T-helper 1 cell treated with Interleukin-12 subunit alpha and Interleukin-12 subunit beta and Interleukin-4 antibody, amounts not matched to agents 30 μg/mL and 1 μg/mL, for 36 hours (primary cell): ENCODE measurements at regions not wholly inside any gene's neighbourhood (a gene's known extent, or its start where the extent isn't known, plus 50 kb on each side); places are given as distances from the start of the nearest gene placed in this dataset.

Source experiments
- H3K27ac Mint-ChIP-seq: one replicate; pipeline ENCODE4 v1.8.0; 2021; ENCODE audit warnings: mild to moderate bottlenecking, mixed read lengths
- H3K27me3 Mint-ChIP-seq: one replicate; pipeline ENCODE4 v1.8.0; 2021; ENCODE audit warnings: low read depth, mixed read lengths
- H3K36me3 Mint-ChIP-seq: one replicate; pipeline ENCODE4 v1.8.0; 2021; ENCODE audit warnings: low read depth, mixed read lengths
- H3K4me1 Mint-ChIP-seq: one replicate; pipeline ENCODE4 v1.8.0; 2021; ENCODE audit warnings: low read depth, mixed read lengths
- H3K4me3 Mint-ChIP-seq: one replicate; pipeline ENCODE4 v1.8.0; 2021; ENCODE audit warnings: mild to moderate bottlenecking, moderate library complexity, mixed read lengths
- H3K9me3 Mint-ChIP-seq: one replicate; pipeline ENCODE4 v1.8.0; 2021; ENCODE audit warnings: mixed read lengths

GRCh38 chr5:3954199-3954598 lies 358.6 kb downstream of the IRX1 start:
- H3K27me3 Mint-ChIP-seq, result no peaks in the 10 kb centered on the region
- H3K4me1 Mint-ChIP-seq, result no peaks in the 10 kb centered on the region
- peaks cover 36% of the 10 kb centered on the region for H3K9me3 Mint-ChIP-seq
- no peaks in the 10 kb centered on the region for H3K36me3 Mint-ChIP-seq
- H3K4me3 Mint-ChIP-seq, result no peak overlapping the region
- H3K27ac Mint-ChIP-seq, result no peak overlapping the region

- Mint-ChIP-seq H3K27me3 (no peaks in the 10 kb centered on the region), H3K27ac (no peak overlapping the region), H3K4me3 (no peak overlapping the region)
Observed at GRCh38 chr5:3954633-3955032, 359.0 kb downstream of the IRX1 start.

DNA sequence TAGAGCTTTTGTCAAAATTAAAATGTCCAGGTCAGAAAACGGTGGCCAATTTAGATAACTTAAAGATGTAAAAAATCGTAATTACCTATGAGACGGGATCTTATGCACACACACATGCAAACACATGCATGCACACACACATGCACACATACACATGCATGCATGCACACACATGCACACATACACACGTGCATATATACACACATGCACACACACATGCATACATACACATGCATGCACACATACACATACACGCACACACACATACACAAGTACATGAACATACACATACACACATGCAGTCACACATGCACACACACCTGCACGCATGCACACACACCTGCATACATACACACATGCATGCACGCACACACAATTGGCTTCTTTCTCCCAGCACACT lies 362.0 kb downstream of the IRX1 start:
- H3K4me1 Mint-ChIP-seq, result no peaks in the 10 kb centered on the region
- no peak overlapping the region for H3K4me3 Mint-ChIP-seq
- H3K27me3 Mint-ChIP-seq, result no peaks in the 10 kb centered on the region
- no peaks in the 10 kb centered on the region for H3K36me3 Mint-ChIP-seq
- no peak overlapping the region for H3K27ac Mint-ChIP-seq
- H3K9me3 Mint-ChIP-seq, result peaks cover 34% of the 10 kb centered on the region

More at GRCh38 chr5:3954633-3955032, 359.0 kb downstream of the IRX1 start:
- Mint-ChIP-seq H3K9me3 (peaks cover 35% of the 10 kb centered on the region), H3K4me1 (no peaks in the 10 kb centered on the region), H3K36me3 (no peaks in the 10 kb centered on the region)

GRCh38 chr5:3958389-3958788 lies 362.8 kb downstream of the IRX1 start:
- no peaks in the 10 kb centered on the region for H3K4me1 Mint-ChIP-seq
- H3K36me3 Mint-ChIP-seq, result no peaks in the 10 kb centered on the region
- H3K9me3 Mint-ChIP-seq, result peaks cover 35% of the 10 kb centered on the region
- H3K4me3 Mint-ChIP-seq, result no peak overlapping the region
- peak overlapping the region; percentile 47 for H3K27ac Mint-ChIP-seq
- H3K27me3 Mint-ChIP-seq, result no peaks in the 10 kb centered on the region

DNA sequence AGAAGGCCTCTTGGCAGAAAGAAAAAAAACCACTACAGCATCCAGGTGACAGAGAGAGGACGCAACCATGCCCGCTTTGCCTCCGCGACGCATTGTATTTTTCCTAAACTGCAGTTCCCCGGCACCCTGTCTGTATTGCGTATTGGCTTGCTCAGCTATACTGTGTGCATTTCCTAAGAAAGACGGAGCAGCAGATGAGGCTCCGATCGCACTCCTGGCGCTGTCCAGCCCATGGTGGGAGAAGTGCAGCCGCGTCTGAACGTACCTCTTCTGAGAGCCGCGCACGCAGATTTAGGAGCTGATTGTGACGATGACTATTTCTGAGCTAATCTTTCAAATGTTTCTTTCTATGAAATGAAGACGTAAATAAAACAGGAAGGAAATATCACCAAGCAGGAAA lies 366.5 kb downstream of the IRX1 start:
- Mint-ChIP-seq H3K27me3 (no peaks in the 10 kb centered on the region), H3K9me3 (peaks cover 31% of the 10 kb centered on the region), H3K4me3 (no peak overlapping the region), H3K36me3 (no peaks in the 10 kb centered on the region), H3K27ac (no peak overlapping the region), H3K4me1 (no peaks in the 10 kb centered on the region)

DNA sequence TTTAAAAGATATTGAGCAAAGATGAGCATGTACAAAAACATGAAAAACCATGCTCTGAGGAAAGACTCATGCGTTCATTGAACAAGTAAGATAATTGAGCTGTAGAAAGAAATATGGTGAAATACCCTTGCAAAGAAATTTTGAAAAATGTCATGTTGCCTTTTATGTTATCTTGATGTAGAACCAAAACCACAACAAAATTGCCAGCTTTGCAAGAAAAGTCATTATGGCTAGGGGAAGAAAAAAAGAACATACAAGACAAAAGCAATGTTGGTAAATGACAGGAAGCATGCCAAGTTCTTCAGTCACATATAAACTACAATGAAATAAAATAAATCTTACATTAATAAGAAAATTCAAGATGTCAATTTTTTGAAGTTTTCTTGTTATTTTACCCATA lies 368.0 kb downstream of the IRX1 start:
- H3K4me3 Mint-ChIP-seq, result no peak overlapping the region
- no peak overlapping the region for H3K27ac Mint-ChIP-seq
- H3K4me1 Mint-ChIP-seq, result no peaks in the 10 kb centered on the region
- H3K36me3 Mint-ChIP-seq, result no peaks in the 10 kb centered on the region
- H3K9me3 Mint-ChIP-seq, result peaks cover 26% of the 10 kb centered on the region
- H3K27me3 Mint-ChIP-seq, result no peaks in the 10 kb centered on the region

DNA sequence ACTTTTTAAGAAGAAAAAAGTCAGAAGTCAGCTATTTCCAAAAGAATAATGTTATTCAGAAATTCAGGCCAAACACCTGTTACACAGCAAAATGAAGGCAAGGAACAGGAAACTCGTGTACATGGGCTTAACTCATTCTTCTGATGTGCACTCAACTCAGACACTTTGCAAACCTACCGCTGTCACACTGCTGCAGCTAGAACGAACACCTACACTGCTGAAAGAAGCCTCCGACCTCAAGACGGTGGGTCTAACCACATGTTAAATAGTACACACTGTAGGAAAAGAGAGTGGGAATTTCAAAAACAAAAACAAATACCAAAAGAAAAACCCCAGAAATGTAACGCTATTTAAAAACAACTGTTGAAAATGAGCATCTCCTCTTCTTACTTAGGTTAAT lies 384.5 kb downstream of the IRX1 start:
- Mint-ChIP-seq H3K4me3 (no peak overlapping the region), H3K9me3 (peaks cover 13% of the 10 kb centered on the region), H3K36me3 (no peaks in the 10 kb centered on the region), H3K27ac (no peak overlapping the region), H3K27me3 (no peaks in the 10 kb centered on the region), H3K4me1 (no peaks in the 10 kb centered on the region)

DNA sequence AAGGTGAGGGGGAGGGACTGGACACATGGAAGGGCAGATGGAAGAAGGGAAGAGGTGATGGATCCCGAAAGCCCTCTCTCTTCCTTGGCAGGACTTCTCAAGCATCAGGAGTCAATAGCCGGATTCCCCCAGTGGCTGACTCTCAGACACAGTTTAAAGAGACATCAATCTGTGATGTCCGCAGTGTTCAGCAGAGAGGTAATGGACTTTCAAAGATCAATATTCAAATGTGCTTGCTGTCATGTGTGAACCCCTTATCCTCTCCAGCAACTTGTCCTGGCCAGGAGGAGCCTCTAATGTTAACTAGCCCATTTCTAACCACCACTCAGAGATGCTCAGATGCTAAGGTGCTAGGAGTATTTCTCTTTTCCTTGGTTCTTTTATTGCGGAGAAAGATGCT lies 392.2 kb downstream of the IRX1 start:
- H3K9me3 Mint-ChIP-seq, result peaks cover 15% of the 10 kb centered on the region
- no peak overlapping the region for H3K4me3 Mint-ChIP-seq
- no peak overlapping the region for H3K27ac Mint-ChIP-seq
- H3K27me3 Mint-ChIP-seq, result no peaks in the 10 kb centered on the region
- H3K36me3 Mint-ChIP-seq, result no peaks in the 10 kb centered on the region
- no peaks in the 10 kb centered on the region for H3K4me1 Mint-ChIP-seq

GRCh38 chr5:3993856-3994473 lies 398.3 kb downstream of the IRX1 start:
- H3K27me3 Mint-ChIP-seq, result no peaks in the 10 kb centered on the region

DNA sequence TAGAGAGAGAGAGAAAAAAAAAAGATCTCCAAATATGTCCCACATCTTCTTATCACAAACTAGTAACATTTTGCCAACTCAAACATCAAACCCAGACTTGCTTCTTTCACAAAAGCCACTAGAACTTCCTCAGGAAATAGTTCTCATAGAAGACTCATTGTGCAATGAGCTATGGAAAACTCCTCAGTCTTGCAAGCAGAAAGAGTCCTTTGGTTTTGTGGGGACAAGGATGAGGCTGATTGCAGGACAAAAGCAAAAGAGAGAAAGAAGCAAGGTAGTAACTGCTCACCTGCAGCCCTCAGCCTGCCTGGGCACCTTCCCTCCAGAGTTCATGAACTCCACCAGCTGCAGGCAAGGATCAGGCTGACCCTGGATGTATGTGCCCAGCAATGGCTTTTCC lies 399.0 kb downstream of the IRX1 start:
- H3K4me1 Mint-ChIP-seq, result no peaks in the 10 kb centered on the region
- H3K27me3 Mint-ChIP-seq, result no peaks in the 10 kb centered on the region
- H3K36me3 Mint-ChIP-seq, result no peaks in the 10 kb centered on the region
- peaks cover 20% of the 10 kb centered on the region for H3K9me3 Mint-ChIP-seq
- no peak overlapping the region for H3K27ac Mint-ChIP-seq
- H3K4me3 Mint-ChIP-seq, result no peak overlapping the region

More at GRCh38 chr5:3993856-3994473, 398.3 kb downstream of the IRX1 start:
- Mint-ChIP-seq H3K36me3 (no peaks in the 10 kb centered on the region), H3K4me3 (no peak overlapping the region), H3K4me1 (no peaks in the 10 kb centered on the region), H3K27ac (no peak overlapping the region), H3K9me3 (peaks cover 15% of the 10 kb centered on the region)

DNA sequence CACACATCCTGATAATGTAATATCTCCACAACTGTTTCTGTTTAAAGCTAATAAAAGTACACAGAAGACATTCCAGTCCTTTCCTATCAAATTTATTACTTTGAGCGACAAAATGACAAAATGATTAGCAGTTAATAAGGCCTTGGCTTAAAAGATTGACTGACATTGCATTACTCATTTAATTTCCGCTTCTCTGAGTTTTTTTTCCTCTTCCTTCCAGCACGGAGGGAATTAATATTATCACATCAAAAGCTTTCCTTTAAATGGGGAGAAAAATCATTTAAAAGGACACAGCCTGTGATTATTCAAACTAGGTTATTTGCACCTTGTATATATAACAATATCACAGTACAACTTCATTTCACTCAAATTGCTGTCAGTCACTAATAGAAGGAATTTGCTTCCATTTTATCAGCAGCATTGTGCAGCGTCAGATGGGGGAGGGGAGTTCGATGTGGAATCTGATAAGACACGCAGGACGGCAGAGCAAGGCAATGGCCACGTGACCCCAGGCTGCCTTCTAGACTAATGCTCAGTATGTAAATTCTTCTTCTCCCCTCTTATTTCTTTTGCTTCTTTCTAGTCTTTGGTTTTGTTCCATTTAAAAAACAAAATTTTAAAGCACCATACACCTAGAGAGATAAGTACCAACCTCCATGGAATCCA lies 400.5 kb downstream of the IRX1 start:
- no peaks in the 10 kb centered on the region for H3K27me3 Mint-ChIP-seq
- no peaks in the 10 kb centered on the region for H3K36me3 Mint-ChIP-seq
- H3K4me3 Mint-ChIP-seq, result no peak overlapping the region
- no peaks in the 10 kb centered on the region for H3K4me1 Mint-ChIP-seq
- H3K27ac Mint-ChIP-seq, result no peak overlapping the region
- peaks cover 21% of the 10 kb centered on the region for H3K9me3 Mint-ChIP-seq

- Mint-ChIP-seq H3K27ac (no peak overlapping the region), H3K27me3 (no peaks in the 10 kb centered on the region), H3K36me3 (no peaks in the 10 kb centered on the region), H3K9me3 (peaks cover 20% of the 10 kb centered on the region), H3K4me1 (no peaks in the 10 kb centered on the region), H3K4me3 (no peak overlapping the region)
Observed at GRCh38 chr5:3996707-3997336, 401.2 kb downstream of the IRX1 start.

- no peaks in the 10 kb centered on the region for H3K36me3 Mint-ChIP-seq
Observed at GRCh38 chr5:3997670-3998069, 402.0 kb downstream of the IRX1 start.

DNA sequence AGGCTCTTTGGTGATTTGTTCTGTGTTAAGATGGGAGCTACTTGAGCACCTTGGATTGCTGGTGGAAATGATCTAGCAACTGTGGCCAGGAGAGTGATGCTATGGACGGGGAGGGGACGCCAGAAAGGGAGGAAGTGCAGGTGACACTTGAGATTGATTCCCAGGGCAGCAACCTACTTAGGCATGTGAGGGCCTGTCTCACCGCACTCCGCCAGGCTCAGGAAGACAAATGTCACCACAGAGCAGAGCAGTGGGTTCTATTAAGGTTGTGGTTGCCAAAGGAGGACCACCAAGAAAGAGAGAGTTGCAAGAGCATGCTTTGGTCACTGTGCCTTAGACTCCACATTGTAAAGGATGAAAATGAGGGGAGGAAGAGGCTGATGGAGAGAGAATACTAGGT lies 404.3 kb downstream of the IRX1 start:
- Mint-ChIP-seq H3K4me3 (no peak overlapping the region), H3K27ac (no peak overlapping the region), H3K4me1 (no peaks in the 10 kb centered on the region), H3K27me3 (no peaks in the 10 kb centered on the region), H3K9me3 (peaks cover 25% of the 10 kb centered on the region), H3K36me3 (no peaks in the 10 kb centered on the region)

More at GRCh38 chr5:3997670-3998069, 402.0 kb downstream of the IRX1 start:
- H3K4me1 Mint-ChIP-seq, result no peaks in the 10 kb centered on the region
- H3K27ac Mint-ChIP-seq, result no peak overlapping the region
- no peaks in the 10 kb centered on the region for H3K27me3 Mint-ChIP-seq
- H3K4me3 Mint-ChIP-seq, result no peak overlapping the region
- peaks cover 28% of the 10 kb centered on the region for H3K9me3 Mint-ChIP-seq

- peaks cover 25% of the 10 kb centered on the region for H3K9me3 Mint-ChIP-seq
- H3K36me3 Mint-ChIP-seq, result no peaks in the 10 kb centered on the region
- no peaks in the 10 kb centered on the region for H3K27me3 Mint-ChIP-seq
- no peak overlapping the region for H3K4me3 Mint-ChIP-seq
- no peaks in the 10 kb centered on the region for H3K4me1 Mint-ChIP-seq
- H3K27ac Mint-ChIP-seq, result no peak overlapping the region
Observed at GRCh38 chr5:4001004-4001403, 405.4 kb downstream of the IRX1 start.
